RWPE2 (cell line): ENCODE measurements at regions not wholly inside any gene's neighbourhood (a gene's known extent, or its start where the extent isn't known, plus 50 kb on each side); places are given as distances from the start of the nearest gene placed in this dataset.

Experiments used
- ATAC-seq: fragments of 200-7000 bp; cut with Tn5 transposase; 3 replicates; pipeline ENCODE4 v1.9.1; 2021; ENCODE audit warnings: low read depth
- DNase-seq: peaks from one replicate; pipeline ENCODE4 v3.0.0-alpha.2; 2020; ENCODE audit warnings: low spot score
- H3K27ac ChIP-seq: fragments of 450-650 bp; 2 replicates; pipeline ENCODE4 v1.5.1; 2017; ENCODE audit warnings: mild to moderate bottlenecking; ENCODE audit not compliant: poor library complexity, severe bottlenecking
- H3K27me3 ChIP-seq: fragments of 250-450 bp; sonication (Bioruptor Pico); 2 replicates; pipeline ENCODE4 v1.5.1; 2021; ENCODE audit warnings: mild to moderate bottlenecking, moderate library complexity; ENCODE audit not compliant: insufficient read depth, poor library complexity, severe bottlenecking
- H3K36me3 ChIP-seq: fragments of 250-450 bp; sonication (Bioruptor Pico); 2 replicates; pipeline ENCODE4 v1.5.1; 2020; ENCODE audit warnings: low read depth, mild to moderate bottlenecking, moderate library complexity
- H3K4me1 ChIP-seq: fragments of 250-450 bp; sonication (Bioruptor Pico); 2 replicates; pipeline ENCODE4 v1.5.1; 2021; ENCODE audit warnings: mild to moderate bottlenecking, moderate library complexity; ENCODE audit not compliant: insufficient read depth, poor library complexity, severe bottlenecking
- H3K4me3 ChIP-seq: fragments of 250-450 bp; sonication (Bioruptor Pico); 2 replicates; pipeline ENCODE4 v1.5.1; 2021; ENCODE audit warnings: mild to moderate bottlenecking, moderate library complexity; ENCODE audit not compliant: severe bottlenecking
- H3K9me3 ChIP-seq: fragments of 250-450 bp; sonication (Bioruptor Pico); 2 replicates; pipeline ENCODE4 v1.5.1; 2021; ENCODE audit warnings: mild to moderate bottlenecking, moderate library complexity; ENCODE audit not compliant: severe bottlenecking
- TF ChIP-seq, protein P1 (sequence below): fragments of 450-650 bp; IDR thresholded peaks from one replicate; pipeline ENCODE4 v1.5.1; 2017; ENCODE audit warnings: mild to moderate bottlenecking, moderate library complexity; ENCODE audit not compliant: poor library complexity, severe bottlenecking

DNA sequence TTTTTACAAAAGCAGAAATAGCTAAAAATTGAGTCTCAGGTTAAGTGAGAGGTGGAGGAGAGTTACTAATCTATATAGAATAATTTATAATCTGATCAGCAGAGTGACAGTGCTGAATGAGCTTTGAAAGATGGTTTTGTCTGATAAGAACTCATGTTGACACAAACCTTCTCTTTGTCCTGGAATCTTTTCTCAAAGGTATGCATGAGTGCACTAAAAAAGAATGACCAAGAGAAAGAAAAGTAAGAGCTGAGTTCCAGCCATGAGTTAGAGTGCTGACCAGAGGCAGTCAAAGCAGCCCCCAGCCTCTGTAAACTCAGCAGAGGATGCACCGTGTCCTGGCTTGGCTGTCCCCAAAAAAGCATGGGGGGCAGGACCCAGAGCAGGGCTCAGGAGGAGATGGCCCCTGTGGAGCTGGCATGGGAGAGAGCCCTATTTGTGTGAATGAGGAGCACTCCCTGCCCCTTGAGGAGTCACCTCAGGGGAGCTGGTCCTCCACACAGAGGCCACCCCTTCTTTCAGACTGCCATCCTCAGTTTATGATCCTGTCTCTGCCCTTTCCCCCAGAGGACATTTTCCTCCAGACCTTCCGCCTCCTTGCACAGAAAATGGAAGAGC, 129.8 kb downstream of the SEC23A start:
- peaks cover 2% of the 10 kb centered on the region for H3K27me3 ChIP-seq
- ATAC-seq, result no peak
- TF ChIP-seq, protein P1, sequence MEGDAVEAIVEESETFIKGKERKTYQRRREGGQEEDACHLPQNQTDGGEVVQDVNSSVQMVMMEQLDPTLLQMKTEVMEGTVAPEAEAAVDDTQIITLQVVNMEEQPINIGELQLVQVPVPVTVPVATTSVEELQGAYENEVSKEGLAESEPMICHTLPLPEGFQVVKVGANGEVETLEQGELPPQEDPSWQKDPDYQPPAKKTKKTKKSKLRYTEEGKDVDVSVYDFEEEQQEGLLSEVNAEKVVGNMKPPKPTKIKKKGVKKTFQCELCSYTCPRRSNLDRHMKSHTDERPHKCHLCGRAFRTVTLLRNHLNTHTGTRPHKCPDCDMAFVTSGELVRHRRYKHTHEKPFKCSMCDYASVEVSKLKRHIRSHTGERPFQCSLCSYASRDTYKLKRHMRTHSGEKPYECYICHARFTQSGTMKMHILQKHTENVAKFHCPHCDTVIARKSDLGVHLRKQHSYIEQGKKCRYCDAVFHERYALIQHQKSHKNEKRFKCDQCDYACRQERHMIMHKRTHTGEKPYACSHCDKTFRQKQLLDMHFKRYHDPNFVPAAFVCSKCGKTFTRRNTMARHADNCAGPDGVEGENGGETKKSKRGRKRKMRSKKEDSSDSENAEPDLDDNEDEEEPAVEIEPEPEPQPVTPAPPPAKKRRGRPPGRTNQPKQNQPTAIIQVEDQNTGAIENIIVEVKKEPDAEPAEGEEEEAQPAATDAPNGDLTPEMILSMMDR, result no peak
- H3K36me3 ChIP-seq, result no peaks in the 10 kb centered on the region
- DNase-seq, result no peak
- peaks cover 3% of the 10 kb centered on the region for H3K9me3 ChIP-seq
- H3K4me3 ChIP-seq, result no peak overlapping the region
- no peaks in the 10 kb centered on the region for H3K4me1 ChIP-seq
- no peak overlapping the region for H3K27ac ChIP-seq

DNA sequence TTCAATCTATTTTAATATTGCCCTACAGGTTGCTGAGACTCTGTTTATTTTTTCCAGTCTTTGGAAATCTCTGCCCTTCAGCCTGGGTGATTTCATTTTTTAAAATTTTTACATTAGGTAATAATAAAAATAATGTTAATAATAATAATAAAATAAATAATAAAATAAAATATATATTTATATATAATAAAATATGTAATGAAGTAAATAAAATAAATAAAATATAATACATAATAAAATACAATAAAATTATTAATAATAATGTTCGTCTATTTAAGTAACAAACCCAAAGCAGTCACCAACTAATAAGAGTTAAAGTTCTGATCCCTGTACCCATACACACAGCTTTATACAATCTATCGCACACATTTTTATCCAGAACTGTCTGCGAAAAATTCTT, 130.5 kb downstream of the SEC23A start:
- Histone ChIP-seq H3K27me3 (no peaks in the 10 kb centered on the region), H3K4me3 (no peak overlapping the region), H3K9me3 (peaks cover 3% of the 10 kb centered on the region), H3K36me3 (no peaks in the 10 kb centered on the region), H3K27ac (no peak overlapping the region), H3K4me1 (no peaks in the 10 kb centered on the region)
- ATAC-seq (no peak), DNase-seq (no peak)
- TF ChIP-seq, protein P1, result no peak

- peak; percentile 42 for ATAC-seq
Observed at GRCh38 chr14:38971258-38971921, 131.6 kb downstream of the SEC23A start.

DNA sequence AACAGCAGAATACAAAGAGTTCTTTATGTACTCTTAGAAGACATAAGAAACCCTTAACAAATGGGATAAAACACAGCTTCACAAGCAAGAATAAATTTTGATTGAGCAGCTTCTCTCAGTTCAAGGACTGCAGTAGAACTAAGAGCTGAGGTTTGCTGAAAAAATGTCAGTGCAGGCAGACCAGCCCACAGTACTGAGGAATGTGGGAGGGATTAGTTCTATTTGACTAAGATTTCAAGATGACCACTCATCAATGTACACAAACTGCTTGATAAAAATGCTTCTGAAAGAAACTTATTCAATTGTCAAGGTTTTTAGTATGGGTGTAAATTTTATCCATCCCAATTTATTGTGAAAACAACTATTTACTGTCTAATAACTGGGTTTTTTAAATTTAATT, 138.4 kb downstream of the SEC23A start:
- ATAC-seq (peak; percentile 95), DNase-seq (no peak)
- Histone ChIP-seq H3K9me3 (no peaks in the 10 kb centered on the region), H3K27ac (no peak overlapping the region), H3K36me3 (no peaks in the 10 kb centered on the region), H3K4me1 (no peaks in the 10 kb centered on the region), H3K4me3 (no peak overlapping the region), H3K27me3 (no peaks in the 10 kb centered on the region)
- TF ChIP-seq, protein P1, result no peak

More at GRCh38 chr14:38971258-38971921, 131.6 kb downstream of the SEC23A start:
- Histone ChIP-seq H3K4me3 (no peak overlapping the region), H3K27ac (no peak overlapping the region), H3K27me3 (no peaks in the 10 kb centered on the region), H3K4me1 (no peaks in the 10 kb centered on the region), H3K9me3 (peaks cover 3% of the 10 kb centered on the region), H3K36me3 (no peaks in the 10 kb centered on the region)
- TF ChIP-seq, protein P1, result no peak
- DNase-seq, result no peak
